Loucy (cell line): ENCODE measurements at regions not wholly inside any gene's neighbourhood (a gene's known extent, or its start where the extent isn't known, plus 50 kb on each side); places are given as distances from the start of the nearest gene placed in this dataset.

Experiments
- H2AFZ ChIP-seq: fragments of 200-600 bp; sonication (generic); 2 replicates; pipeline ENCODE4 v1.6.0; 2016; ENCODE audit warnings: antibody characterized with exemption, mild to moderate bottlenecking, low read length, moderate library complexity
- H3F3A ChIP-seq: fragments of 200-600 bp; 2 replicates; pipeline ENCODE4 v1.6.0; 2016; ENCODE audit warnings: antibody characterized with exemption, low read depth, mild to moderate bottlenecking
- H3K27me3 ChIP-seq: fragments of 200-600 bp; sonication (generic); 2 replicates; pipeline ENCODE4 v1.6.1; 2014; ENCODE audit warnings: low read length, mild to moderate bottlenecking; ENCODE audit not compliant: insufficient read depth, poor library complexity, severe bottlenecking
- H3K36me3 ChIP-seq: fragments of 200-600 bp; sonication (generic); 2 replicates; pipeline ENCODE4 v1.6.1; 2016; ENCODE audit warnings: low read length; ENCODE audit not compliant: insufficient read depth
- H3K4me1 ChIP-seq: fragments of 200-600 bp; sonication (generic); 2 replicates; pipeline ENCODE4 v1.5.1; 2014; ENCODE audit warnings: low read length, mild to moderate bottlenecking; ENCODE audit not compliant: insufficient read depth, poor library complexity, severe bottlenecking
- H3K4me2 ChIP-seq: fragments of 200-600 bp; sonication (generic); 2 replicates; pipeline ENCODE4 v1.6.0; 2014; ENCODE audit warnings: antibody characterized with exemption, low read length, low read depth, mild to moderate bottlenecking; ENCODE audit not compliant: poor library complexity, severe bottlenecking
- H3K4me3 ChIP-seq: fragments of 200-600 bp; sonication (generic); 2 replicates; pipeline ENCODE4 v1.5.1; 2014; ENCODE audit warnings: low read length, mild to moderate bottlenecking, mixed read lengths; ENCODE audit not compliant: poor library complexity, severe bottlenecking
- H3K79me2 ChIP-seq: fragments of 200-600 bp; sonication (generic); 2 replicates; pipeline ENCODE4 v1.6.1; 2014; ENCODE audit warnings: low read length; ENCODE audit not compliant: insufficient read depth
- H3K9ac ChIP-seq: fragments of 200-600 bp; sonication (generic); 2 replicates; pipeline ENCODE4 v1.6.0; 2014; ENCODE audit warnings: mild to moderate bottlenecking, low read depth, low read length, moderate library complexity; ENCODE audit not compliant: poor library complexity, severe bottlenecking
- H3K9me2 ChIP-seq: fragments of 200-600 bp; sonication (generic); replicated peaks from 2 replicates; pipeline ENCODE4 v1.6.1; 2016; ENCODE audit warnings: low read depth, low read length, mixed read lengths
- H3K9me3 ChIP-seq: fragments of 200-600 bp; sonication (generic); 2 replicates; pipeline ENCODE4 v1.6.1; 2014; ENCODE audit warnings: mild to moderate bottlenecking, antibody characterized with exemption, low read length, low read depth; ENCODE audit not compliant: insufficient read depth
- H4K20me1 ChIP-seq: fragments of 200-600 bp; sonication (generic); 2 replicates; pipeline ENCODE4 v1.6.0; 2014; ENCODE audit warnings: antibody characterized with exemption, low read length, mild to moderate bottlenecking; ENCODE audit not compliant: insufficient read depth, poor library complexity, severe bottlenecking
- EZH2phosphoT487 ChIP-seq: fragments of 200-600 bp; IDR thresholded peaks from 2 replicates; pipeline ENCODE4 v1.6.1; 2018; ENCODE audit warnings: antibody characterized with exemption, mild to moderate bottlenecking, moderate library complexity, borderline replicate concordance
- TF ChIP-seq, protein P1 (sequence below): fragments of 200-600 bp; sonication (generic); conservative IDR thresholded peaks from 2 replicates; pipeline ENCODE4 v1.5.1; 2014; ENCODE audit warnings: mild to moderate bottlenecking, antibody characterized with exemption, low read length

DNA sequence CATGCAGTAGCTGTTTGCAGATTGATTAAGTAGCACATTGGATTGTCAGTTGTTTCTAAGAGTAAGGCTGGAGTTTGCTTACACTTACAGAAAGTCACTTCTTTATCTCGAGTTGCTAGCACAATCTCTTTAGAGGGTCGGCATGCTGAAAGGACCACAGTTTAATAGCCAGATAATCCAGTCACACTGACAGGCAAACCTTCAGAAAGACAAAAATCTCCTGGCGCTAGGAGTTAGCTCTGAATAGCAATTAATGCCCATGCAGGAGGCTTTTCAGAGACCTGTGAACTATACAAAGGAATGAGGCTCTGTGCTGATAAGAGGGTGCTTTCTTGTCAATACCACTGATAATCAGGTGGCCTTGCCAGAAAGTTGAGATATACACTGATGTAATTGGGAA, 1043.0 kb downstream of the AACS start:
- TF ChIP-seq EZH2phosphoT487 = no peak
- TF ChIP-seq, protein P1, sequence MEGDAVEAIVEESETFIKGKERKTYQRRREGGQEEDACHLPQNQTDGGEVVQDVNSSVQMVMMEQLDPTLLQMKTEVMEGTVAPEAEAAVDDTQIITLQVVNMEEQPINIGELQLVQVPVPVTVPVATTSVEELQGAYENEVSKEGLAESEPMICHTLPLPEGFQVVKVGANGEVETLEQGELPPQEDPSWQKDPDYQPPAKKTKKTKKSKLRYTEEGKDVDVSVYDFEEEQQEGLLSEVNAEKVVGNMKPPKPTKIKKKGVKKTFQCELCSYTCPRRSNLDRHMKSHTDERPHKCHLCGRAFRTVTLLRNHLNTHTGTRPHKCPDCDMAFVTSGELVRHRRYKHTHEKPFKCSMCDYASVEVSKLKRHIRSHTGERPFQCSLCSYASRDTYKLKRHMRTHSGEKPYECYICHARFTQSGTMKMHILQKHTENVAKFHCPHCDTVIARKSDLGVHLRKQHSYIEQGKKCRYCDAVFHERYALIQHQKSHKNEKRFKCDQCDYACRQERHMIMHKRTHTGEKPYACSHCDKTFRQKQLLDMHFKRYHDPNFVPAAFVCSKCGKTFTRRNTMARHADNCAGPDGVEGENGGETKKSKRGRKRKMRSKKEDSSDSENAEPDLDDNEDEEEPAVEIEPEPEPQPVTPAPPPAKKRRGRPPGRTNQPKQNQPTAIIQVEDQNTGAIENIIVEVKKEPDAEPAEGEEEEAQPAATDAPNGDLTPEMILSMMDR = no peak
- no peak overlapping the region for H3K4me3 ChIP-seq
- H3K9me3 ChIP-seq = no peaks in the 10 kb centered on the region
- H3K79me2 ChIP-seq = no peaks in the 10 kb centered on the region
- H3K9me2 ChIP-seq = no peaks in the 10 kb centered on the region
- no peaks in the 10 kb centered on the region for H3K36me3 ChIP-seq
- H3K4me1 ChIP-seq = no peaks in the 10 kb centered on the region
- no peaks in the 10 kb centered on the region for H3K27me3 ChIP-seq
- H4K20me1 ChIP-seq = no peaks in the 10 kb centered on the region
- H2AFZ ChIP-seq = no peak overlapping the region
- no peaks in the 10 kb centered on the region for H3F3A ChIP-seq
- H3K4me2 ChIP-seq = no peak overlapping the region
- H3K9ac ChIP-seq = no peak overlapping the region

DNA sequence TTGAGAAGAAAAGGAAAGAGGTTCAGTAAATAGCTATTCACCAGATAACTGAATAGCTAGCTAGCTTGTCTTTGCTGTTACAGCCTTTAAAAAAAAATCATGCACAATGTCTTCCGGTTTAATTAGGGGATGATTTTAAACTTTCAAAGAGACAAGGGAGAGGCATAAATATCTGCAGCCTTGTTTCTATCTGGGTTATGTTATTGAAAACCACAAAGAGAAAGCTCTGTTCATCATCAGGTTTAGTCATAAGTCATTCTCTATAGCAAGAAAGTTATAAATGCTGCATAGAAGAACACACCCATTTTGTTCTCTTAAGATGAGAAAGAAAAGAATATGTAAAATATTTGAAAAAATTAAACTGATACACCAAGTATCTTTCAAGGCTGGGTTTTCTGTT, 1046.9 kb downstream of the AACS start:
- no peaks in the 10 kb centered on the region for H4K20me1 ChIP-seq
- H3K27me3 ChIP-seq = no peaks in the 10 kb centered on the region
- H3K4me2 ChIP-seq = no peak overlapping the region
- no peaks in the 10 kb centered on the region for H3F3A ChIP-seq
- H3K9me2 ChIP-seq = no peaks in the 10 kb centered on the region
- H3K79me2 ChIP-seq = no peaks in the 10 kb centered on the region
- no peaks in the 10 kb centered on the region for H3K4me1 ChIP-seq
- H3K4me3 ChIP-seq = no peak overlapping the region
- no peaks in the 10 kb centered on the region for H3K36me3 ChIP-seq
- H3K9me3 ChIP-seq = no peaks in the 10 kb centered on the region
- TF ChIP-seq EZH2phosphoT487 = no peak
- TF ChIP-seq, protein P1 = no peak
- H2AFZ ChIP-seq = no peak overlapping the region
- no peak overlapping the region for H3K9ac ChIP-seq

DNA sequence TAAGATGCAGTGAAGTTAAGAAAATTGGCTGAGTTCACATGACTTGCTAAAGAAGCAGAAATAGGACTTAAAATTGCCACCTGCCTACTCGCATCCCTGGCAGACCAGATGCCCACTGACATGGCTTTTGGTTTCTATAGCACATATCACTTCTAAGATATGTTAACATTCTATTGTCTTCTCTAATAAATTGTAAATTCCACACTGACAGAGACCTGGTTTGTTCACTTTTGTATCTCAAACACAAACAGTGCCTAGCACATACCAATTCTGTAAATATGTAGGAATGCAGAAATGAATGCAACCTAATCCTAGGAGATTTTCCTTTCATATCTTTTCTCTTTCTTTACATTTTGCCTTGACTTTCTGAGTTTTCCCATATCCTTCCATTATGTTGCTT, 1047.6 kb downstream of the AACS start:
- no peak overlapping the region for H3K4me3 ChIP-seq
- no peaks in the 10 kb centered on the region for H3F3A ChIP-seq
- no peak overlapping the region for H3K9ac ChIP-seq
- no peak overlapping the region for H3K4me2 ChIP-seq
- no peaks in the 10 kb centered on the region for H3K9me2 ChIP-seq
- no peaks in the 10 kb centered on the region for H3K79me2 ChIP-seq
- no peaks in the 10 kb centered on the region for H3K27me3 ChIP-seq
- H4K20me1 ChIP-seq = no peaks in the 10 kb centered on the region
- no peaks in the 10 kb centered on the region for H3K36me3 ChIP-seq
- no peaks in the 10 kb centered on the region for H3K4me1 ChIP-seq
- no peak overlapping the region for H2AFZ ChIP-seq
- no peaks in the 10 kb centered on the region for H3K9me3 ChIP-seq
- TF ChIP-seq, protein P1 = no peak
- TF ChIP-seq EZH2phosphoT487 = no peak
